ENCODE measurements at regions not wholly inside any gene's neighbourhood (a gene's known extent, or its start where the extent isn't known, plus 50 kb on each side); places are given as distances from the start of the nearest gene placed in this dataset.

GRCh38 chr13:109981000-109981399 is 194.6 kb upstream of the IRS2 start:
- no peak for TF ChIP-seq CTCF (IDR thresholded peaks at IDR 0.05 in 8 of 11, conservative IDR thresholded peaks at IDR 0.05 in 3 of 11)
- no peak for TF ChIP-seq POLR2A (IDR thresholded peaks at IDR 0.05)
- no peak for TF ChIP-seq POLR2AphosphoS5 (IDR thresholded peaks at IDR 0.05)
